CD4-positive, alpha-beta T cell treated with Interleukin-1 beta for 1 hour (primary cell): ENCODE measurements at regions not wholly inside any gene's neighbourhood (a gene's known extent, or its start where the extent isn't known, plus 50 kb on each side); places are given as distances from the start of the nearest gene placed in this dataset.
"Not testable (repeated sequence)": the region's sequence is repeated elsewhere in the genome, so short reads cannot be mapped to it uniquely, and the experiment has no call there.

Experiments used
- DNase-seq, 2 donors: peaks; one replicate each; pipeline ENCODE4 v3.0.0-alpha.2; 2020 to 2022

- no peak for DNase-seq
Observed at GRCh38 chr14:37650356-37651037, 55.1 kb downstream of the TTC6 start.

GRCh38 chr14:37652042-37652441 is 56.6 kb downstream of the TTC6 start:
- DNase-seq = no peak

- no peak for DNase-seq
Observed at GRCh38 chr14:37655418-37655817, 60.0 kb downstream of the TTC6 start.

GRCh38 chr14:37658156-37658555 is 62.7 kb downstream of the TTC6 start:
- no peak for DNase-seq

- no peak for DNase-seq
Observed at GRCh38 chr14:37663498-37663897, 68.1 kb downstream of the TTC6 start.

GRCh38 chr14:37665479-37665878 is 70.0 kb downstream of the TTC6 start:
- DNase-seq = no peak

- DNase-seq = no peak
Observed at GRCh38 chr14:37665951-37666350, 70.5 kb downstream of the TTC6 start.

GRCh38 chr14:37668646-37669045 is 73.2 kb downstream of the TTC6 start:
- no peak for DNase-seq

- DNase-seq = no peak
Observed at GRCh38 chr14:37669242-37669641, 73.8 kb downstream of the TTC6 start.

GRCh38 chr14:37673439-37673838 is 78.0 kb downstream of the TTC6 start:
- no peak for DNase-seq

GRCh38 chr14:37678916-37679315 is 83.5 kb downstream of the TTC6 start:
- DNase-seq = no peak

- no peak for DNase-seq
Observed at GRCh38 chr14:37681486-37681885, 86.1 kb downstream of the TTC6 start.

- not testable (repeated sequence) for DNase-seq
Observed at GRCh38 chr14:37692680-37693079, 97.3 kb downstream of the TTC6 start.

- DNase-seq = not testable (repeated sequence)
Observed at GRCh38 chr14:37693420-37693819, 98.0 kb downstream of the TTC6 start.

- no peak for DNase-seq
Observed at GRCh38 chr14:37695866-37696265, 100.4 kb downstream of the TTC6 start.

- no peak for DNase-seq
Observed at GRCh38 chr14:37697489-37698121, 102.2 kb downstream of the TTC6 start.

- DNase-seq = no peak
Observed at GRCh38 chr14:37698840-37699777, 103.7 kb downstream of the TTC6 start.

- DNase-seq = no peak
Observed at GRCh38 chr14:37707716-37708115, 112.3 kb downstream of the TTC6 start.

- no peak for DNase-seq
Observed at GRCh38 chr14:37708481-37708880, 113.1 kb downstream of the TTC6 start.

- DNase-seq = no peak
Observed at GRCh38 chr14:37709419-37710195, 114.2 kb downstream of the TTC6 start.

GRCh38 chr14:37711356-37711830 is 116.0 kb downstream of the TTC6 start:
- no peak for DNase-seq

- no peak for DNase-seq
Observed at GRCh38 chr14:37711831-37712475, 116.5 kb downstream of the TTC6 start.
